Gastroesophageal sphincter (tissue), 3 donors: ENCODE measurements at regions not wholly inside any gene's neighbourhood (a gene's known extent, or its start where the extent isn't known, plus 50 kb on each side); places are given as distances from the start of the nearest gene placed in this dataset.

Experiments used
- EP300 ChIP-seq: sonication (generic); formaldehyde crosslinking; IDR thresholded peaks from one replicate; pipeline ENCODE4 v1.6.1; 2017; ENCODE audit warnings: antibody characterized with exemption, mild to moderate bottlenecking
- POLR2A ChIP-seq, 2 donors: fragments of 450-650 bp; IDR thresholded peaks; one replicate each; pipeline ENCODE4 v1.6.1; 2017; ENCODE audit warnings: antibody characterized with exemption in 2 of 2, mild to moderate bottlenecking in 2 of 2, moderate library complexity in 1 of 2
- POLR2AphosphoS5 ChIP-seq: sonication (generic); formaldehyde crosslinking; IDR thresholded peaks from one replicate; pipeline ENCODE4 v1.6.1; 2017; ENCODE audit warnings: antibody characterized with exemption
- TF ChIP-seq, protein P1 (sequence below), 4 experiments: fragments of 200-600 bp in 2 of 4; fragments of 450-650 bp in 2 of 4; sonication (generic) in 1 of 4; IDR thresholded peaks; one replicate each; pipeline ENCODE4 v1.5.1; 2017 to 2019; ENCODE audit warnings: antibody characterized with exemption in 4 of 4, mild to moderate bottlenecking in 2 of 4, moderate library complexity in 2 of 4

- no peak for TF ChIP-seq POLR2A (IDR thresholded peaks at IDR 0.05)
- TF ChIP-seq, protein P1, sequence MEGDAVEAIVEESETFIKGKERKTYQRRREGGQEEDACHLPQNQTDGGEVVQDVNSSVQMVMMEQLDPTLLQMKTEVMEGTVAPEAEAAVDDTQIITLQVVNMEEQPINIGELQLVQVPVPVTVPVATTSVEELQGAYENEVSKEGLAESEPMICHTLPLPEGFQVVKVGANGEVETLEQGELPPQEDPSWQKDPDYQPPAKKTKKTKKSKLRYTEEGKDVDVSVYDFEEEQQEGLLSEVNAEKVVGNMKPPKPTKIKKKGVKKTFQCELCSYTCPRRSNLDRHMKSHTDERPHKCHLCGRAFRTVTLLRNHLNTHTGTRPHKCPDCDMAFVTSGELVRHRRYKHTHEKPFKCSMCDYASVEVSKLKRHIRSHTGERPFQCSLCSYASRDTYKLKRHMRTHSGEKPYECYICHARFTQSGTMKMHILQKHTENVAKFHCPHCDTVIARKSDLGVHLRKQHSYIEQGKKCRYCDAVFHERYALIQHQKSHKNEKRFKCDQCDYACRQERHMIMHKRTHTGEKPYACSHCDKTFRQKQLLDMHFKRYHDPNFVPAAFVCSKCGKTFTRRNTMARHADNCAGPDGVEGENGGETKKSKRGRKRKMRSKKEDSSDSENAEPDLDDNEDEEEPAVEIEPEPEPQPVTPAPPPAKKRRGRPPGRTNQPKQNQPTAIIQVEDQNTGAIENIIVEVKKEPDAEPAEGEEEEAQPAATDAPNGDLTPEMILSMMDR (IDR thresholded peaks at IDR 0.05), result no peak
- TF ChIP-seq EP300, result no peak
- TF ChIP-seq POLR2AphosphoS5, result no peak
Measured at GRCh38 chr4:53693408-53693807, 102.1 kb upstream of the LNX1 start.
